ENCODE measurements at regions not wholly inside any gene's neighbourhood (a gene's known extent, or its start where the extent isn't known, plus 50 kb on each side); places are given as distances from the start of the nearest gene placed in this dataset.

DNA sequence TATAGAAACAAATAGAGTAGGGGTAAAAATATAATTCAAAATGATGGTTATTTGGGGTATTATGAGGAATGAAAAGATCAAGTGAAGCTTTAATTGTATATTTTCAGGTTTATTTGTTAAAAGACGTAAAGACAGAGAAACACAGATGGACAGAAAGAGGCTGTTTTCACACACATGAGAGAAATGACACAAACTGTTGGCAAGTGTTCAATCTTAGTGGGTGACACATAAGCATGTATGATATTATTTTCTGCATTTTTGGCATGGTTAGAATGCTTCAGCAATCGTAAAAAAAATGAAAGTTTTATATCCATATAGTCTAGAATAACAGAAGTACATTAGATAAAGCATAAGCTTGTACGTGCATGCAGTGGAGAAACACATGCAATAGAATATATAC is 464.4 kb upstream of the AKR1E2 start:
- no peak overlapping the region for H3K4me3 ChIP-seq (ENCODE audit: low read depth, low read length)
- TF ChIP-seq, protein P1, sequence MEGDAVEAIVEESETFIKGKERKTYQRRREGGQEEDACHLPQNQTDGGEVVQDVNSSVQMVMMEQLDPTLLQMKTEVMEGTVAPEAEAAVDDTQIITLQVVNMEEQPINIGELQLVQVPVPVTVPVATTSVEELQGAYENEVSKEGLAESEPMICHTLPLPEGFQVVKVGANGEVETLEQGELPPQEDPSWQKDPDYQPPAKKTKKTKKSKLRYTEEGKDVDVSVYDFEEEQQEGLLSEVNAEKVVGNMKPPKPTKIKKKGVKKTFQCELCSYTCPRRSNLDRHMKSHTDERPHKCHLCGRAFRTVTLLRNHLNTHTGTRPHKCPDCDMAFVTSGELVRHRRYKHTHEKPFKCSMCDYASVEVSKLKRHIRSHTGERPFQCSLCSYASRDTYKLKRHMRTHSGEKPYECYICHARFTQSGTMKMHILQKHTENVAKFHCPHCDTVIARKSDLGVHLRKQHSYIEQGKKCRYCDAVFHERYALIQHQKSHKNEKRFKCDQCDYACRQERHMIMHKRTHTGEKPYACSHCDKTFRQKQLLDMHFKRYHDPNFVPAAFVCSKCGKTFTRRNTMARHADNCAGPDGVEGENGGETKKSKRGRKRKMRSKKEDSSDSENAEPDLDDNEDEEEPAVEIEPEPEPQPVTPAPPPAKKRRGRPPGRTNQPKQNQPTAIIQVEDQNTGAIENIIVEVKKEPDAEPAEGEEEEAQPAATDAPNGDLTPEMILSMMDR (IDR thresholded peaks at IDR 0.05; ENCODE audit: low read depth, low read length) = no peak

DNA sequence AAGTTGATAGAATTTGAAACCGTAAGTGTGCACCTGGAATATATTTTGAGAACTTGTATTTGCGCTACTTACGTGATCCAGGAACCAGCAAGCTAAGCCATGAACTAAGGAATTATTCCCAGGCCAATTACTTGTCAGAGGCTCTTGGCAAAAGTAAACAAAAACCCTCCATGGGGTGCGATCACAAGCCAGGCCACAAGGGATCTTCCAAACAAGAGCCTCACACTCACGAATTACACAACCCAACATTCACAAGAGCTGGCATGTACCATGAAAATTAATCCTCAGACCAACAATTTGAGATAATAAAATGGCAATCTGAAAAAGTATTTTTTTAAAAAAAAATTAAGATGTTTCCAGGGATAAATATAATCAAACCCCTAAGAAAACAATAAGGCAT is 467.0 kb upstream of the AKR1E2 start:
- TF ChIP-seq, protein P1 (IDR thresholded peaks at IDR 0.05; ENCODE audit: low read depth, low read length) = no peak

DNA sequence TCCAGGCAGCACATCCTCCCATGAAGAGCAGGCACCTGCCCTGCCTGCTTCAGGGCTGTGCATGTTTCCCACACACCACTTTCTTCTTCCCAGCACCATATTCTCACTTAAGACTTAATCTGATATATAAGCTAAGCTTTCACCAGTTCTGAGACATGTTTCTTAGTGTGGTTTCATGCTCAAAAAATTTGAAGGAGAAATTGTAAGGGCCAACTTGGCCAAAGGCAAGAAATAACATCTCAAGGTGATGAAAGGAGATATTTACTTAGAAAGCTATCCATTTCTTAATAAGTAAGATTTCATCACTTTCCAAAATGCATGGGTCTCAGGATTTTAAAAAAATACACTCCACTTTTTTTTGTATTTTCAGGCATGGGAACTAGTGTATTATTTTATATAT is 468.1 kb upstream of the AKR1E2 start:
- H3K4me3 ChIP-seq (ENCODE audit: low read depth, low read length) = no peak overlapping the region
- TF ChIP-seq, protein P1 (IDR thresholded peaks at IDR 0.05; ENCODE audit: low read depth, low read length) = no peak

More for the DNA sequence above, 467.0 kb upstream of the AKR1E2 start:
- no peak overlapping the region for H3K4me3 ChIP-seq (ENCODE audit: low read depth, low read length)

DNA sequence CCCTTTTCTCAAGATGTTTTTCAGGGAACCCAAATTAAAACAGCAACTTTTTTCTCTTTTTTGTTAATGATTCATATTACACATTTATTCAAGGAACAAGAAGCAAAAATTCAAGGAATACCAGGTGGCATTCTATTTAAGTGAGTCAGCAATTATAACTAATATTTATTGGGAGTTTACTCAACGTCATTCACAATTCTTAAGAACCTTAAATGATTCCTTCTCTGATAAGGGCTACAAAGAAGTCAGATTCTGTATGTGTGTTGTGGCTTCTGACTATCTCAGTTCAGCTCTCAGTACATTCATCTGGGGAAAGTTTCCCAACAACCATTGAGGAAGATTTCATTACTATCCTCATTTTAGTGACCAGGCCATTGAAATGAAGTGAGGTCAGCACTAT is 470.7 kb upstream of the AKR1E2 start:
- no peak overlapping the region for H3K4me3 ChIP-seq (ENCODE audit: low read depth, low read length)
- TF ChIP-seq, protein P1 (IDR thresholded peaks at IDR 0.05; ENCODE audit: low read depth, low read length) = no peak

DNA sequence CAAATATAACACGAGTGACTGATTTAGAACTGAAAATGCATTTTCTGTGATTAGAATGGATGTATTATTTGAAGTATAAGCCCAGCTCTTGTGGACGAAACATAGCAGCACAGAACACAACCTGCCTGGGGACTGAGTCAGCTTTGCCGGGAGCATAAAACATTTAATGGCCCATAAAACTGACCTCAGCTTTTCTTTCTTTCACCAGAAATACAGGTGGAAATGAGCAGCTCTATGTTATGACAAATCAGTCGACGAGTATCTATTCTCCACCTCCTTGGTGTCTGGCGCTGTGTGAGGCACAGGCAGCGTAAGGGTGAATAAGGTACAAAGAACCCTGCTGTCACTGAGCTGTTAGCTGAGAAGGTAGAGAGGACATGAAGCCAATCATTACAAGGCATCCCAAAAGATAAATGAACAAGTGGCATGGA is 471.6 kb upstream of the AKR1E2 start:
- TF ChIP-seq, protein P1 (IDR thresholded peaks at IDR 0.05; ENCODE audit: low read depth, low read length) = no peak
- H3K4me3 ChIP-seq (ENCODE audit: low read depth, low read length) = no peak overlapping the region

DNA sequence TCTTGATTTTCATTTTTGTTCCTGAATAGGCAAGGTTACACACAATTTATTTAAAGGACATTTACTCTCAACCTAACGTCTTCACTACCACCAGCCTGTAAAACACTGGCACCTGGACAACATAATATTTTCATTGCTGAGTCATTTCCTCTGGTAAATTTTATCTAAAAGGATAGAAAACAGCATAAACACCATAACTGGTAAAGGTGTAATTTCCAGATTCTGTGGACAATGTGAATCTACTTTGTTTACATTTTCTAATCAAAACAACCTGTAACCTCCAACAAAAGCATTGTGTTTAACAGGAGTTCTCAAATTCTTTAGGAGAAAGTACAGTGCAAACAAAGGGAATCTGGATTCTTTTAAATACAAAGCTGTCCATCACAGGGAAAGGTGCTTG is 472.0 kb upstream of the AKR1E2 start:
- TF ChIP-seq, protein P1 (IDR thresholded peaks at IDR 0.05; ENCODE audit: low read depth, low read length) = no peak
- no peak overlapping the region for H3K4me3 ChIP-seq (ENCODE audit: low read depth, low read length)

DNA sequence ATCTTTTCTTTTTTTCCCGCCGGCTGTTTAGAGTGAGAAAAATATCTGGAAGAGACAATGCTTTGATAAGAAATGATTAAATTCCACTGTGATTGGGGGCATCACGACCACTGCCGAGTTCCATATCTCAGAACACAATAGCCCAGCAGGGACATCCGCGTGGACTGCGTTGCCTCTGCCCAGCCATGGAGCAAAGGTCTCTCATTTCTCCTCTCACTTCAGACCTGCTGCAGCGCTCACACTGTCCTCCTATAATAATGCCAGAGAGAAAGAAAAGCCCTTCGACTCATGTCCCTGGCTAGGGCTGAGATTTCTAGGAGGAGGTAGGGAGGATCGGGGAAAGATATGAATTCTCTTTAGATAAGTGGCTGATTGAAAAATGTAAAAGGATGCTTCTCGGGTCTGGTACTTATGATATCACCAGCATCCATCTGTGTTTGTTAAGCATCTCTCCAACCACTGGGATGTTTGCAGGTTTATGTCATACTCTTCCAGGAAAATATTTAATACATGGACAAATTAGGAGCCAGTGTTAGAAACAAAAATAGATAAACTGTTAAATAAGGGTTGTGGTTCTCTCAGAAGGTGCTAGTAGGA is 472.9 kb upstream of the AKR1E2 start:
- no peak overlapping the region for H3K4me3 ChIP-seq (ENCODE audit: low read depth, low read length)
- TF ChIP-seq, protein P1 (IDR thresholded peaks at IDR 0.05; ENCODE audit: low read depth, low read length) = no peak
